ENCODE measurements at regions not wholly inside any gene's neighbourhood (a gene's known extent, or its start where the extent isn't known, plus 50 kb on each side); places are given as distances from the start of the nearest gene placed in this dataset.

DNA sequence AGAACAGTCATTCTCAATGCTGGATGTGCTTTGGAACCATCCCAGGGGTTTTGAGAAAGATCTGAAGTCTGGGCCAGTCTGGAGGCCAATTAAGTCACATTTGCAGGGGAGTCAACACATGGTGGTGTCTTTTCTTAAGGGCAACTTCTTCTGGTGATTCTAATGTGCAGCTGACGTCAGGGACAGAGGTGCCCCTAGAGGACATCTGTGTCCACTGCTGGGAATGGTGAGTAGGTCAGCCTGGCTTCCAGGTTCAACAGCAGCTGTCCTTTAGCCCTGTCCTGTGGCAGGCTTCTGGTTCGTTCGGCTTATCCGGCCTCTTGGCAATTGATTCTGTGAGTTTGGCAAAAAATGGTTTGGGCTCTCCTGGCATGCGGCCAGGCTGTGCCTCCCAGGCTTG is 269.7 kb upstream of the HABP2 start:
- no peak overlapping the region for H3K4me3 ChIP-seq (ENCODE audit: low read length)
- no peak overlapping the region for H3K9ac ChIP-seq (ENCODE audit: low read length)
- H2AFZ ChIP-seq (ENCODE audit: low read depth, low read length) = no peak overlapping the region
- H3K27me3 ChIP-seq (ENCODE audit: insufficient read depth, low read depth, low read length) = no peaks in the 10 kb centered on the region
- H3K36me3 ChIP-seq (ENCODE audit: insufficient read depth, low read length) = no peaks in the 10 kb centered on the region
- no peaks in the 10 kb centered on the region for H4K20me1 ChIP-seq (ENCODE audit: insufficient read depth)
- H3K27ac ChIP-seq (ENCODE audit: low read length) = no peak overlapping the region
- TF ChIP-seq, protein P1, sequence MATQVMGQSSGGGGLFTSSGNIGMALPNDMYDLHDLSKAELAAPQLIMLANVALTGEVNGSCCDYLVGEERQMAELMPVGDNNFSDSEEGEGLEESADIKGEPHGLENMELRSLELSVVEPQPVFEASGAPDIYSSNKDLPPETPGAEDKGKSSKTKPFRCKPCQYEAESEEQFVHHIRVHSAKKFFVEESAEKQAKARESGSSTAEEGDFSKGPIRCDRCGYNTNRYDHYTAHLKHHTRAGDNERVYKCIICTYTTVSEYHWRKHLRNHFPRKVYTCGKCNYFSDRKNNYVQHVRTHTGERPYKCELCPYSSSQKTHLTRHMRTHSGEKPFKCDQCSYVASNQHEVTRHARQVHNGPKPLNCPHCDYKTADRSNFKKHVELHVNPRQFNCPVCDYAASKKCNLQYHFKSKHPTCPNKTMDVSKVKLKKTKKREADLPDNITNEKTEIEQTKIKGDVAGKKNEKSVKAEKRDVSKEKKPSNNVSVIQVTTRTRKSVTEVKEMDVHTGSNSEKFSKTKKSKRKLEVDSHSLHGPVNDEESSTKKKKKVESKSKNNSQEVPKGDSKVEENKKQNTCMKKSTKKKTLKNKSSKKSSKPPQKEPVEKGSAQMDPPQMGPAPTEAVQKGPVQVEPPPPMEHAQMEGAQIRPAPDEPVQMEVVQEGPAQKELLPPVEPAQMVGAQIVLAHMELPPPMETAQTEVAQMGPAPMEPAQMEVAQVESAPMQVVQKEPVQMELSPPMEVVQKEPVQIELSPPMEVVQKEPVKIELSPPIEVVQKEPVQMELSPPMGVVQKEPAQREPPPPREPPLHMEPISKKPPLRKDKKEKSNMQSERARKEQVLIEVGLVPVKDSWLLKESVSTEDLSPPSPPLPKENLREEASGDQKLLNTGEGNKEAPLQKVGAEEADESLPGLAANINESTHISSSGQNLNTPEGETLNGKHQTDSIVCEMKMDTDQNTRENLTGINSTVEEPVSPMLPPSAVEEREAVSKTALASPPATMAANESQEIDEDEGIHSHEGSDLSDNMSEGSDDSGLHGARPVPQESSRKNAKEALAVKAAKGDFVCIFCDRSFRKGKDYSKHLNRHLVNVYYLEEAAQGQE (IDR thresholded peaks at IDR 0.05; ENCODE audit: borderline replicate concordance) = no peak
- no peak for TF ChIP-seq POLR2AphosphoS5 (IDR thresholded peaks at IDR 0.05)
- TF ChIP-seq RAD21 (conservative IDR thresholded peaks at IDR 0.05) = no peak
- TF ChIP-seq EP300 (conservative IDR thresholded peaks at IDR 0.05; ENCODE audit: poor library complexity, severe bottlenecking) = no peak
- TF ChIP-seq CTCF (IDR thresholded peaks at IDR 0.05; ENCODE audit: poor library complexity, severe bottlenecking) = no peak
- no peak for TF ChIP-seq EZH2 (IDR thresholded peaks at IDR 0.05; ENCODE audit: borderline replicate concordance, insufficient read depth, low read length, poor library complexity, severe bottlenecking)
- TF ChIP-seq MXI1 (conservative IDR thresholded peaks at IDR 0.05; ENCODE audit: poor library complexity, severe bottlenecking) = no peak
- no peak for TF ChIP-seq TAF1 (IDR thresholded peaks at IDR 0.05; ENCODE audit: low read depth)
- no peak for TF ChIP-seq SMC3 (conservative IDR thresholded peaks at IDR 0.05; ENCODE audit: poor library complexity)
- no peak overlapping the region for H3K4me2 ChIP-seq (ENCODE audit: low read length)
- H3K9me3 ChIP-seq (ENCODE audit: low read length) = no peaks in the 10 kb centered on the region
- H3F3A ChIP-seq (ENCODE audit: insufficient read depth, low read length, poor library complexity, severe bottlenecking) = no peaks in the 10 kb centered on the region
- H3K79me2 ChIP-seq (replicated peaks; ENCODE audit: insufficient read depth, low read length) = no peaks in the 10 kb centered on the region
- no peaks in the 10 kb centered on the region for H3K9me2 ChIP-seq (ENCODE audit: insufficient read depth, low read length)

- Histone ChIP-seq H4K20me1 (ENCODE audit: insufficient read depth) (no peaks in the 10 kb centered on the region), H3K9me3 (ENCODE audit: low read length) (no peaks in the 10 kb centered on the region), H3K9ac (ENCODE audit: low read length) (no peak overlapping the region), H3K27me3 (ENCODE audit: insufficient read depth, low read depth, low read length) (no peaks in the 10 kb centered on the region), H3F3A (ENCODE audit: insufficient read depth, low read length, poor library complexity, severe bottlenecking) (no peaks in the 10 kb centered on the region), H3K9me2 (ENCODE audit: insufficient read depth, low read length) (no peaks in the 10 kb centered on the region), H3K36me3 (ENCODE audit: insufficient read depth, low read length) (no peaks in the 10 kb centered on the region), H2AFZ (ENCODE audit: low read depth, low read length) (no peak overlapping the region), H3K4me3 (ENCODE audit: low read length) (no peak overlapping the region), H3K79me2 (replicated peaks; ENCODE audit: insufficient read depth, low read length) (no peaks in the 10 kb centered on the region), H3K4me2 (ENCODE audit: low read length) (no peak overlapping the region), H3K27ac (ENCODE audit: low read length) (no peak overlapping the region)
- TF ChIP-seq CTCF (IDR thresholded peaks at IDR 0.05; ENCODE audit: poor library complexity, severe bottlenecking) (no peak), MXI1 (conservative IDR thresholded peaks at IDR 0.05; ENCODE audit: poor library complexity, severe bottlenecking) (no peak), SMC3 (conservative IDR thresholded peaks at IDR 0.05; ENCODE audit: poor library complexity) (no peak), EP300 (conservative IDR thresholded peaks at IDR 0.05; ENCODE audit: poor library complexity, severe bottlenecking) (no peak)
- TF ChIP-seq, protein P1 (IDR thresholded peaks at IDR 0.05; ENCODE audit: borderline replicate concordance) = no peak
These were observed 268.2 kb upstream of the HABP2 start for GRCh38 chr10:113284635-113285034.
